ENCODE measurements at regions not wholly inside any gene's neighbourhood (a gene's known extent, or its start where the extent isn't known, plus 50 kb on each side); places are given as distances from the start of the nearest gene placed in this dataset.

- POLR2A ChIA-PET (ENCODE audit: low non-redundant PET): no interaction called here
- CTCF ChIA-PET: no interaction called here
- no peak overlapping the region for H3K27ac ChIP-seq
- TF ChIP-seq CTCF (conservative IDR thresholded peaks at IDR 0.05; ENCODE audit: low read depth): no peak
- DNase-seq (ENCODE audit: low spot score): no peak
These were observed 528.7 kb upstream of the KLF12 start for GRCh38 chr13:74662905-74663304.

GRCh38 chr13:74661851-74662250 lies 527.6 kb upstream of the KLF12 start:
- H3K27ac ChIP-seq: no peak overlapping the region
- no peak for DNase-seq (ENCODE audit: low spot score)
- TF ChIP-seq CTCF (conservative IDR thresholded peaks at IDR 0.05; ENCODE audit: low read depth): no peak
- ChIA-PET POLR2A (ENCODE audit: low non-redundant PET) (no interaction called here), CTCF (no interaction called here)

DNA sequence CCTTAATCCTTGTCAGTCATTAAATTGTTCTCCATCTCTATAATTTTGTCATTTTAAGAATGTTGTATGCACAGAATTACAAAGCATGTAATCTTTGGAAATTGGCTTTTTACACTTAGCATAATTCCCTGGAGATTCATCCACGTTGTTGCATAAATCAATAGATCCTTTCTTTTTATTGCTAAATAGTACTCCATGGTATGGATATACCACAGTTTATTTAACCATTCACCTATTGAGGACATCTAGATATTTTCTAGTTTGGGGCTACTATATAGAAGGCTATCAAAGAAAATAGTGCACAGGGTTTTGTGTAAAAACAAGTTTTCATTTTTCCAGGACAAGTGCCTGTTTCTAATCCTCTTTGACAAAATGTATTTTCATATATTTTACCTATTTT lies 523.6 kb upstream of the KLF12 start:
- DNase-seq (ENCODE audit: low spot score): no peak
- TF ChIP-seq CTCF (conservative IDR thresholded peaks at IDR 0.05; ENCODE audit: low read depth): no peak
- ChIA-PET CTCF (no interaction called here), POLR2A (ENCODE audit: low non-redundant PET) (no interaction called here)
- no peak overlapping the region for H3K27ac ChIP-seq

DNA sequence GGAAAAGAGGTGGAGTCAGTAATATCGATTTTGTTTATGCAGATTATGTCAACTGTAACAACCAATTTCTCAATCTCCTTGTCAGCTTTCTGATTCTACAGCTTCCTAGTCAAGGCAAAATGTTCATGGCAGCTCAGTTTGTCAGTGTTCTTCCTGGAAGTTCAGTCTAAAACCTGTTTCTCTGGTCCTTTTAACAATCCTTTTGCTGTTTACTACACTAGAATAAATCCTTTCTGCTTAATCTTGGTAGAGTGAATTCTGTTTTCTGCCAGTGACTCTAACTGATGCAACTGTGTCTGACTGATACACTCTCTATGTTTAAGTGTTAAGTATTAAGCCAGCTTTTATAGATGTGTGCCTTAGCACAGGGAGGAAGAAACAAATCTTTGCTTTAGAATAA lies 516.9 kb upstream of the KLF12 start:
- no peak overlapping the region for H3K27ac ChIP-seq
- ChIA-PET POLR2A (ENCODE audit: low non-redundant PET) (no interaction called here), CTCF (no interaction called here)
- no peak for TF ChIP-seq CTCF (conservative IDR thresholded peaks at IDR 0.05; ENCODE audit: low read depth)
- no peak for DNase-seq (ENCODE audit: low spot score)

DNA sequence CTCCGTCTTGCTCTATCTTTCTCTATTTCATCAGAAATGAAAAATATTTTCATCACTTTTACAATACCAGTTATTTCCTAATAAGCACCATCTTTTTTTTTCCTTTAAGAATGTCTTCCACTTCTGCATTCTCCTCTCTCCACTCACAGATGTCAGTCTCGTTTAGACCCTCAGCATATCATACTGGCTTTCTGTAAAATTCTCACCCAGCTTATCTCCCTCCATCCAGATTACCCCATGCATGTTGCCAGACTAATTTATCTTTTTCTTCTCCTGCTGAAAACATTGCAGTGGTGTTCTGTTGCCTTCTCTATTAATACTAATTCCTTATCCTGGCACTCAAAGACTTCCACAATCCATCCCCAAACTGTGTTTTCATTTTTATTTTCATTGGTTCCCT lies 513.8 kb upstream of the KLF12 start:
- ChIA-PET POLR2A (ENCODE audit: low non-redundant PET) (no interaction called here), CTCF (interaction anchor here (0.7 kb wide), 1 partner anchor 18 kb away, joined by 3 read pairs; no protein-coding TSS in a partner anchor)
- no peak overlapping the region for H3K27ac ChIP-seq
- DNase-seq (ENCODE audit: low spot score): no peak
- TF ChIP-seq CTCF (conservative IDR thresholded peaks at IDR 0.05; ENCODE audit: low read depth): no peak

DNA sequence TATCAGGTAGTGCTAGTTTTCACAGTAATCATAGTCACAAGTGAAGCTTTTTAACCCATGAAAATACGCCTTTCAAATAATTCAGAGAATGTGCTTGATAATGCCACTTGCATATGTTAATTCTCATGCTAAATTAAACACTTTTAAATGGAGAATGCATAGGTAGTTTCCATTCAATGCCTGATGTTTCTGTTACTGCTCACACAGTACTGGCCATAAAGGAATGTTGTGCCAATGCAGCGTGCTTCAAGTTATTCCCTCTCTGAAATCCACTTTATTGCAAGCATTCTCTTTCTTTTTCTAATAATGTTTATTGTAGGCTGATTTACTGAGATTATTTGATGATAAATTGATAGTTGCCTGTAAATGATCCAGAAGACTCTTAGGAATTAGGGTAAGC lies 513.0 kb upstream of the KLF12 start:
- CTCF ChIA-PET: no interaction called here
- no peak overlapping the region for H3K27ac ChIP-seq
- no peak for DNase-seq (ENCODE audit: low spot score)
- POLR2A ChIA-PET (ENCODE audit: low non-redundant PET): no interaction called here
- TF ChIP-seq CTCF (conservative IDR thresholded peaks at IDR 0.05; ENCODE audit: low read depth): no peak

DNA sequence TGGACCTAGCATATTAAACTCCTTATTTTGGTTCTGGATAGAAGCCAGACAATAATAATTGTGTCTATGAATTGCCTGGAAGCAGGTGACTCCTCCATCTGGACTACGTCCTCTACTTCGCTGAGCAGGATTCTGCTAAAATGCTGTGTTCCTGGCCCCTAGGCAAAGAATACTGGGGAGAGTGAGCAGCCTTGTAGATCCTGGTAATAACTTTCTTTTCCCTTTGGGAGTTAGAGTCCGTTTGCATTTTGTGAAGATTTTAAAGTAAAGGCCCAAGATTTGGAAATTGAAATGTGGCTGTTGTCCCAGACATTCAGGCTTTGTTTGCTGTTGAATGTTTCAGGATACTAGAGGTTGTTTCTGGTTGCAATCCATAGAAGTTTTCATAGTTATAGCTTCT lies 511.9 kb upstream of the KLF12 start:
- DNase-seq (ENCODE audit: low spot score): no peak
- no peak overlapping the region for H3K27ac ChIP-seq
- no peak for TF ChIP-seq CTCF (conservative IDR thresholded peaks at IDR 0.05; ENCODE audit: low read depth)
- CTCF ChIA-PET: no interaction called here
- POLR2A ChIA-PET (ENCODE audit: low non-redundant PET): no interaction called here
